ENCODE measurements at regions not wholly inside any gene's neighbourhood (a gene's known extent, or its start where the extent isn't known, plus 50 kb on each side); places are given as distances from the start of the nearest gene placed in this dataset.

- no peak for DNase-seq (ENCODE audit: low read depth)
- no peak for TF ChIP-seq CTCF (IDR thresholded peaks at IDR 0.05; ENCODE audit: insufficient read depth, low read depth, low read length)
- no peak overlapping the region for H3K4me3 ChIP-seq (ENCODE audit: low read depth, low read length)
These were observed 219.6 kb downstream of the DMRT2 start for GRCh38 chr9:1269533-1270315.

- no peak overlapping the region for H3K4me3 ChIP-seq (ENCODE audit: low read depth, low read length)
- no peak for DNase-seq (ENCODE audit: low read depth)
- no peak for TF ChIP-seq CTCF (IDR thresholded peaks at IDR 0.05; ENCODE audit: insufficient read depth, low read depth, low read length)
These were observed 221.2 kb downstream of the DMRT2 start for GRCh38 chr9:1271367-1271766.

GRCh38 chr9:1271786-1272185 is 221.6 kb downstream of the DMRT2 start:
- no peak for DNase-seq (ENCODE audit: low read depth)
- no peak overlapping the region for H3K4me3 ChIP-seq (ENCODE audit: low read depth, low read length)
- TF ChIP-seq CTCF (IDR thresholded peaks at IDR 0.05; ENCODE audit: insufficient read depth, low read depth, low read length): no peak

GRCh38 chr9:1272488-1272887 is 222.3 kb downstream of the DMRT2 start:
- DNase-seq (ENCODE audit: low read depth): no peak
- no peak for TF ChIP-seq CTCF (IDR thresholded peaks at IDR 0.05; ENCODE audit: insufficient read depth, low read depth, low read length)
- no peak overlapping the region for H3K4me3 ChIP-seq (ENCODE audit: low read depth, low read length)

GRCh38 chr9:1273859-1274258 is 223.7 kb downstream of the DMRT2 start:
- no peak overlapping the region for H3K4me3 ChIP-seq (ENCODE audit: low read depth, low read length)
- no peak for TF ChIP-seq CTCF (IDR thresholded peaks at IDR 0.05; ENCODE audit: insufficient read depth, low read depth, low read length)
- DNase-seq (ENCODE audit: low read depth): no peak

GRCh38 chr9:1274334-1274733 is 224.2 kb downstream of the DMRT2 start:
- no peak overlapping the region for H3K4me3 ChIP-seq (ENCODE audit: low read depth, low read length)
- DNase-seq (ENCODE audit: low read depth): no peak
- no peak for TF ChIP-seq CTCF (IDR thresholded peaks at IDR 0.05; ENCODE audit: insufficient read depth, low read depth, low read length)

- H3K4me3 ChIP-seq (ENCODE audit: low read depth, low read length): no peak overlapping the region
- no peak for TF ChIP-seq CTCF (IDR thresholded peaks at IDR 0.05; ENCODE audit: insufficient read depth, low read depth, low read length)
- no peak for DNase-seq (ENCODE audit: low read depth)
These were observed 226.3 kb downstream of the DMRT2 start for GRCh38 chr9:1276474-1276873.

Measured in fibroblast of villous mesenchyme (primary cell).